DOHH2 (cell line): ENCODE measurements at regions not wholly inside any gene's neighbourhood (a gene's known extent, or its start where the extent isn't known, plus 50 kb on each side); places are given as distances from the start of the nearest gene placed in this dataset.

Source experiments
- H3F3A ChIP-seq: fragments of 200-600 bp; sonication (generic), shearing (Covaris generic); 2 replicates; pipeline ENCODE4 v1.6.0; 2016; ENCODE audit warnings: antibody characterized with exemption, mild to moderate bottlenecking; ENCODE audit not compliant: control insufficient read depth, insufficient read depth
- H3K27ac ChIP-seq: fragments of 200-600 bp; sonication (generic); 2 replicates; pipeline ENCODE4 v1.5.1; 2014; ENCODE audit warnings: low read depth, mild to moderate bottlenecking, low read length, moderate library complexity
- H3K27me3 ChIP-seq: fragments of 200-600 bp; sonication (generic); 2 replicates; pipeline ENCODE4 v1.6.1; 2014; ENCODE audit warnings: mild to moderate bottlenecking, low read length, mixed read lengths; ENCODE audit not compliant: control insufficient read depth
- H3K36me3 ChIP-seq: fragments of 200-600 bp; sonication (generic); 2 replicates; pipeline ENCODE4 v1.6.1; 2014; ENCODE audit warnings: mild to moderate bottlenecking, low read length, moderate library complexity, mixed read lengths; ENCODE audit not compliant: control insufficient read depth
- H3K4me1 ChIP-seq: fragments of 200-600 bp; sonication (generic); 2 replicates; pipeline ENCODE4 v1.6.1; 2014; ENCODE audit warnings: mild to moderate bottlenecking, low read length, mixed read lengths; ENCODE audit not compliant: control insufficient read depth
- H3K4me2 ChIP-seq: fragments of 200-600 bp; sonication (generic); 2 replicates; pipeline ENCODE4 v1.6.0; 2014; ENCODE audit warnings: mild to moderate bottlenecking, low read length, moderate library complexity
- H3K4me3 ChIP-seq: fragments of 200-600 bp; sonication (generic); 2 replicates; pipeline ENCODE4 v1.5.1; 2014; ENCODE audit warnings: mild to moderate bottlenecking, low read length, mixed read lengths
- H3K79me2 ChIP-seq: fragments of 200-600 bp; sonication (generic); 2 replicates; pipeline ENCODE4 v1.6.1; 2014; ENCODE audit warnings: mild to moderate bottlenecking, low read length, mixed read lengths; ENCODE audit not compliant: control insufficient read depth
- H3K9me2 ChIP-seq: fragments of 200-600 bp; sonication (generic); replicated peaks from 2 replicates; pipeline ENCODE4 v1.6.1; 2014; ENCODE audit warnings: mild to moderate bottlenecking, low read length, mixed read lengths; ENCODE audit not compliant: control insufficient read depth
- H3K9me3 ChIP-seq: fragments of 200-600 bp; sonication (generic); 2 replicates; pipeline ENCODE4 v1.6.1; 2014; ENCODE audit warnings: antibody characterized with exemption, low read length, mixed read lengths; ENCODE audit not compliant: control insufficient read depth, insufficient read depth
- H4K20me1 ChIP-seq: fragments of 200-600 bp; sonication (generic); 2 replicates; pipeline ENCODE4 v1.6.0; 2014; ENCODE audit warnings: low read depth, mild to moderate bottlenecking, antibody characterized with exemption, low read length, moderate library complexity; ENCODE audit not compliant: control insufficient read depth, insufficient read depth
- EZH2phosphoT487 ChIP-seq: fragments of 200-600 bp; sonication (generic); IDR thresholded peaks from 2 replicates; pipeline ENCODE4 v1.6.1; 2017; ENCODE audit warnings: borderline replicate concordance, mild to moderate bottlenecking, antibody characterized with exemption, low read length, moderate library complexity, mixed read lengths
- TF ChIP-seq, protein P1 (sequence below): fragments of 200-600 bp; sonication (generic); IDR thresholded peaks from one replicate; pipeline ENCODE4 v1.5.1; 2014; ENCODE audit warnings: antibody characterized with exemption, mild to moderate bottlenecking, low read depth, low read length; ENCODE audit not compliant: poor library complexity, severe bottlenecking

DNA sequence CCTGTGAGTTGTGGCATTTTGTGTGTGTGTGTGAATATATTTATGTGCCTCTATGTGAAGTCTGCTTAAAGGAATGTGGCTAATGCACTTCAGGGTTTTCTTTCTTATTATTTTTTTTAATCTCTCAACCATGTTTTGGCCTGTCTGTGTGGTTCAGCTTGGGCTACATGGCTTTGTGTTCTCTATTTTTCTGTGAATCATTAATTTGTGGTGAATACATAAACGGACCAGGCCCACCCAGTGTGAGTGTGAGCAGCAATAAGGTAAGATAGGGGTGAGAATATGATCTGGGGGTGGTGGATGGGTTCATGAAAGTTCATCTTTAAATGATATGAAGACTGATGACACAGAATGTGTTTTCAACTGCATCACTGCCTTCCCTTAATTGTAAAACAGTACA lies 726.6 kb upstream of the TSPY4 start:
- no peaks in the 10 kb centered on the region for H4K20me1 ChIP-seq
- no peaks in the 10 kb centered on the region for H3K9me2 ChIP-seq
- H3K9me3 ChIP-seq = no peaks in the 10 kb centered on the region
- TF ChIP-seq, protein P1, sequence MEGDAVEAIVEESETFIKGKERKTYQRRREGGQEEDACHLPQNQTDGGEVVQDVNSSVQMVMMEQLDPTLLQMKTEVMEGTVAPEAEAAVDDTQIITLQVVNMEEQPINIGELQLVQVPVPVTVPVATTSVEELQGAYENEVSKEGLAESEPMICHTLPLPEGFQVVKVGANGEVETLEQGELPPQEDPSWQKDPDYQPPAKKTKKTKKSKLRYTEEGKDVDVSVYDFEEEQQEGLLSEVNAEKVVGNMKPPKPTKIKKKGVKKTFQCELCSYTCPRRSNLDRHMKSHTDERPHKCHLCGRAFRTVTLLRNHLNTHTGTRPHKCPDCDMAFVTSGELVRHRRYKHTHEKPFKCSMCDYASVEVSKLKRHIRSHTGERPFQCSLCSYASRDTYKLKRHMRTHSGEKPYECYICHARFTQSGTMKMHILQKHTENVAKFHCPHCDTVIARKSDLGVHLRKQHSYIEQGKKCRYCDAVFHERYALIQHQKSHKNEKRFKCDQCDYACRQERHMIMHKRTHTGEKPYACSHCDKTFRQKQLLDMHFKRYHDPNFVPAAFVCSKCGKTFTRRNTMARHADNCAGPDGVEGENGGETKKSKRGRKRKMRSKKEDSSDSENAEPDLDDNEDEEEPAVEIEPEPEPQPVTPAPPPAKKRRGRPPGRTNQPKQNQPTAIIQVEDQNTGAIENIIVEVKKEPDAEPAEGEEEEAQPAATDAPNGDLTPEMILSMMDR = no peak
- no peak for TF ChIP-seq EZH2phosphoT487
- no peaks in the 10 kb centered on the region for H3K79me2 ChIP-seq
- H3K4me1 ChIP-seq = no peaks in the 10 kb centered on the region
- H3K27ac ChIP-seq = no peak overlapping the region
- H3K4me2 ChIP-seq = no peak overlapping the region
- no peaks in the 10 kb centered on the region for H3F3A ChIP-seq
- H3K36me3 ChIP-seq = no peaks in the 10 kb centered on the region
- H3K27me3 ChIP-seq = no peaks in the 10 kb centered on the region
- H3K4me3 ChIP-seq = no peak overlapping the region

DNA sequence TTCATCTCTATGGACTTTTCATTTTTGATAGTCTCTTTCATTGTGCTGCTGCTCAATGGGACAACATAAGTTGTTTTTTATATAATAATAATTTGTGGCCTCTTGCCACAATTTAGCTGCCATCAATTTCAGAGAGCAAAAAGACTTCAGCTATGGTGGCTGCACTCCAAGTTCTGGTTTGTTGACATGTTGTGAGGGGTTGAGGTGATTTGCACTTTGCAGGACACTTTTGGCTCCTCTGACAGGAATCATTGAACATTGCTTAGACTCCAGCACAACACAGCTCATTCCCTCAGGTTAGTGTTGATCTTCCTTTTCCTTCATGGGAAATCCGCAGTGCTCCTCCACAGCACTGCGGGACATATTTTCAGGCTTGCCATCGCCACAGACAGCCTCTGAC lies 725.4 kb upstream of the TSPY4 start:
- Histone ChIP-seq H3K36me3 (no peaks in the 10 kb centered on the region), H3K9me2 (no peaks in the 10 kb centered on the region), H3K4me1 (no peaks in the 10 kb centered on the region), H3K27me3 (no peaks in the 10 kb centered on the region), H3K27ac (no peak overlapping the region), H3K4me3 (no peak overlapping the region), H3K9me3 (no peaks in the 10 kb centered on the region), H3K4me2 (no peak overlapping the region), H3F3A (no peaks in the 10 kb centered on the region), H3K79me2 (no peaks in the 10 kb centered on the region), H4K20me1 (no peaks in the 10 kb centered on the region)
- no peak for TF ChIP-seq EZH2phosphoT487
- TF ChIP-seq, protein P1 = no peak

DNA sequence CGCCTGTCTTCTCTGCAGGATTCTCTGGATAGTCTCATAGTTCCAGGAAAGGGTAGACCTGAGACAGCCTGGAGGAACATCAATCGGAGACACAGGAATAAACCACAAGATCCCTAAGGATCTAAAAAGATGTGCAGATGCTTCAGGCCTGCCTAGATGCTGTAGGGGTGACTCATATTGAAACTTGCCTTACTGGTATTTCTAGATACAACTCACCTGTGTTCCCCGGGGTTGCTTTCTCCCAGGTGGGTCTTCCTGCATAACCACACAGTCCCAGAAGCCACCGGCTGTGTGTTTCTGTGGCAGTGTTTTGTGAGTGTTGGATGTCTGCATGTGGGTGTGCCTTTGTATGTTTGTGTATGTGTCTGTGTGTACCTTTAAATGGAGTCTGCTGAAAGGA lies 719.0 kb upstream of the TSPY4 start:
- no peak overlapping the region for H3K27ac ChIP-seq
- no peaks in the 10 kb centered on the region for H3K9me2 ChIP-seq
- no peaks in the 10 kb centered on the region for H3K4me1 ChIP-seq
- no peak for TF ChIP-seq EZH2phosphoT487
- TF ChIP-seq, protein P1 = no peak
- H3K27me3 ChIP-seq = no peaks in the 10 kb centered on the region
- H3K4me3 ChIP-seq = no peak overlapping the region
- no peaks in the 10 kb centered on the region for H3K9me3 ChIP-seq
- no peak overlapping the region for H3K4me2 ChIP-seq
- H3K36me3 ChIP-seq = no peaks in the 10 kb centered on the region
- no peaks in the 10 kb centered on the region for H4K20me1 ChIP-seq
- no peaks in the 10 kb centered on the region for H3F3A ChIP-seq
- H3K79me2 ChIP-seq = no peaks in the 10 kb centered on the region

DNA sequence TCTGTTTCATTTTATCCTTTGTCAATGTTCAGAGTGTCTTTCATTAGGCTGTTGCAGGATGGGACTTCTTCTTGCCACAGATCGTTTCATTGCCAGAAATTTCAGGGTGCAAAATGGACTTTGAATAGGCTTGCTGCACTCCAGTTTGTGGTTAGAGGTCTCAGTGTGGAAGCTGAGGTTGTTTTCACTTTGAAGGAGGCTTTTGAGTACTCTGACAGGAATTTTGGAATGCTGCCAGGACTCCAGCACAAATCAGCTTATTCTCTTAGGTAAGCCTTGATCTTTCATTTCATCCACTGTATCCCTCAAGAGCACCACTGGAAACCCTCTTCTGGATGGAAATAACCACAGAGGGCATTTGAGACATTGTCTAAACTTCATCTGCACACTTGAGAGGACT lies 715.1 kb upstream of the TSPY4 start:
- TF ChIP-seq, protein P1 = no peak
- no peak for TF ChIP-seq EZH2phosphoT487
- H4K20me1 ChIP-seq = no peaks in the 10 kb centered on the region
- H3K4me2 ChIP-seq = no peak overlapping the region
- no peaks in the 10 kb centered on the region for H3K79me2 ChIP-seq
- H3K36me3 ChIP-seq = no peaks in the 10 kb centered on the region
- no peaks in the 10 kb centered on the region for H3K27me3 ChIP-seq
- H3F3A ChIP-seq = no peaks in the 10 kb centered on the region
- H3K27ac ChIP-seq = no peak overlapping the region
- no peaks in the 10 kb centered on the region for H3K9me2 ChIP-seq
- no peak overlapping the region for H3K4me3 ChIP-seq
- H3K9me3 ChIP-seq = no peaks in the 10 kb centered on the region
- H3K4me1 ChIP-seq = no peaks in the 10 kb centered on the region
